Endothelial cell of umbilical vein (primary cell): ENCODE measurements at regions not wholly inside any gene's neighbourhood (a gene's known extent, or its start where the extent isn't known, plus 50 kb on each side); places are given as distances from the start of the nearest gene placed in this dataset.
"Not testable (repeated sequence)": the region's sequence is repeated elsewhere in the genome, so short reads cannot be mapped to it uniquely, and the experiment has no call there.

Experiments used
- BruUV-seq: library from RNA; stranded (reverse); fragments of 400-500 nt; replicated peaks from 2 replicates; lab custom pipeline; 2021; lab: Mats Ljungman, UMichigan
- CTCF ChIA-PET: fragments of 300-600, 350-600 bp; sonication (Branson Sonifier 250); formaldehyde crosslinking; loops from one replicate; lab custom pipeline; 2021; ENCODE audit warnings: antibody characterized with exemption, inconsistent platforms; lab: Charles Lee
- POLR2A ChIA-PET: fragments of 300-600, 350-600 bp; sonication (Branson Sonifier 250); formaldehyde crosslinking; loops from one replicate; lab custom pipeline; 2021; ENCODE audit warnings: antibody characterized with exemption, inconsistent platforms; lab: Charles Lee
- DNase-seq: peaks from one replicate; pipeline ENCODE4 v3.0.0-alpha.2; 2011; ENCODE audit warnings: low read depth, low spot score
- FAIRE-seq: peaks from 2 replicates; lab custom pipeline; 2011; peaks lifted over from hg19 to GRCh38; lab: Jason Lieb, UNC
- H2AFZ ChIP-seq: 2 replicates; pipeline ENCODE4 v1.6.0; 2012; ENCODE audit warnings: low read depth, low read length, control low read depth, inconsistent platforms
- H3K27ac ChIP-seq: 2 replicates; pipeline ENCODE4 v1.5.1; 2011; ENCODE audit warnings: low read depth, mild to moderate bottlenecking, control low read depth, low read length, moderate library complexity; ENCODE audit not compliant: insufficient read depth
- H3K27me3 ChIP-seq, 2 experiments: 2 replicates each; pipeline versions ENCODE4 v1.6.0 to v1.6.1; 2011; ENCODE audit warnings: low read length in 2 of 2, mixed read lengths in 1 of 2; ENCODE audit not compliant: control insufficient read depth in 2 of 2, insufficient read depth in 2 of 2
- H3K36me3 ChIP-seq, 2 experiments: 2 replicates in 1 of 2; 3 replicates in 1 of 2; pipeline ENCODE4 v1.5.1; 2011; ENCODE audit warnings: low read length in 2 of 2, mild to moderate bottlenecking in 1 of 2, moderate library complexity in 1 of 2; ENCODE audit not compliant: control insufficient read depth in 2 of 2, insufficient read depth in 2 of 2; ENCODE audit errors: extremely low read depth in 1 of 2
- H3K4me1 ChIP-seq: 3 replicates; pipeline ENCODE4 v1.5.1; 2011; ENCODE audit warnings: mild to moderate bottlenecking, low read length; ENCODE audit not compliant: control insufficient read depth, insufficient read depth; ENCODE audit errors: extremely low read depth
- H3K4me2 ChIP-seq: 2 replicates; pipeline ENCODE4 v1.6.1; 2011; ENCODE audit warnings: low read length, control low read depth, mixed read lengths; ENCODE audit not compliant: insufficient read depth
- H3K4me3 ChIP-seq, 3 experiments: fragments of 200-600 bp in 1 of 3; sonication (generic), shearing (Covaris generic) in 1 of 3; replicated peaks in 1 of 3; 2 replicates each; pipeline ENCODE4 v1.5.1; 2011 to 2016; ENCODE audit warnings: control low read depth in 3 of 3, low read length in 3 of 3, mild to moderate bottlenecking in 2 of 3, inconsistent platforms in 1 of 3, low read depth in 1 of 3, moderate library complexity in 1 of 3; ENCODE audit not compliant: insufficient read depth in 1 of 3
- H3K79me2 ChIP-seq: 2 replicates; pipeline ENCODE4 v1.6.0; 2012; ENCODE audit warnings: low read length, inconsistent platforms; ENCODE audit not compliant: control insufficient read depth, insufficient read depth
- H3K9ac ChIP-seq: replicated peaks from 2 replicates; pipeline ENCODE3; 2011; ENCODE audit warnings: low read length, control low read depth; ENCODE audit not compliant: insufficient read depth; ENCODE audit errors: extremely low read depth
- H3K9me1 ChIP-seq: replicated peaks from 3 replicates; pipeline ENCODE4 v1.6.0; 2011; ENCODE audit warnings: mild to moderate bottlenecking, low read length; ENCODE audit not compliant: control insufficient read depth, insufficient read depth; ENCODE audit errors: extremely low read depth
- H3K9me3 ChIP-seq: replicated peaks from 2 replicates; pipeline ENCODE4 v1.5.1; 2012; ENCODE audit warnings: low read length, inconsistent platforms; ENCODE audit not compliant: control insufficient read depth, insufficient read depth
- H4K20me1 ChIP-seq: replicated peaks from 2 replicates; pipeline ENCODE3; 2011; ENCODE audit warnings: mild to moderate bottlenecking, low read length; ENCODE audit not compliant: control insufficient read depth, insufficient read depth; ENCODE audit errors: extremely low read depth
- EZH2 ChIP-seq: IDR thresholded peaks from 2 replicates; pipeline ENCODE4 v1.6.1; 2012; ENCODE audit warnings: borderline replicate concordance, low read depth, mild to moderate bottlenecking, moderate library complexity, low read length, inconsistent platforms; ENCODE audit not compliant: severe bottlenecking
- JUN ChIP-seq: IDR thresholded peaks from 2 replicates; pipeline ENCODE4 v1.6.1; 2011; ENCODE audit warnings: borderline replicate concordance, low read depth; ENCODE audit not compliant: insufficient read length, insufficient read depth
- POLR2A ChIP-seq: IDR thresholded peaks from 2 replicates; pipeline ENCODE4 v1.6.1; 2012; ENCODE audit warnings: low read depth, mild to moderate bottlenecking, control low read depth, low read length
- POLR2AphosphoS5 ChIP-seq: IDR thresholded peaks from 2 replicates; pipeline ENCODE4 v1.6.1; 2012; ENCODE audit warnings: low read depth, mild to moderate bottlenecking, control low read depth, low read length, moderate library complexity; ENCODE audit not compliant: insufficient read depth
- dilution Hi-C: fragments of 300-500 bp; cut with MboI; formaldehyde crosslinking; loops from one replicate; pipeline ENCODE4 v1.15.0; 2019; ENCODE audit warnings: low sequenced_read_pairs; ENCODE audit not compliant: extremely low pct_ligation_motif_present
- intact Hi-C: fragments of 100-400 bp; cut with micrococcal nuclease; formaldehyde crosslinking; loops from one replicate; pipeline ENCODE4 v1.10.0; 2022
- TF ChIP-seq, protein P1 (sequence below): IDR thresholded peaks from 2 replicates; pipeline ENCODE4 v1.6.1; 2011; ENCODE audit not compliant: insufficient read depth, insufficient read length

DNA sequence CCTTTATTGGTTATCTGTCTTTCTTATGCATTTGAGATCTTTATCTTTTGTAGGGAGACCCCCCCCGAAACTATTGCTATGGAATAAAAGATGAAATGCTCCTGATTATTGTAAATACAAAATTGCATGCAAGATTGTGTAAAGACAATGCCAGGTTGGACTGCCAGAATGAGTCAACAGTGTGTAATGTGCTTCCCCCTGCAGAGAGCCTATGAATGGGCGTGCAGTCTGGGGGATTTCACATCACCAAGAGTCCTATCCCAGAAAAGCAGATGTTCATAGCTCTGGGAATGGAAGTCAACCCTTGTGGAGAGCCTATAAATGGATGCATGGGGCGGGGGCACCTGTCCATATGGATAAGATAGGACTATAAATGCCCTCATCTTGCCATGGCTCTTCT is 584.3 kb downstream of the NSUN3 start:
- dilution Hi-C loops, result no loop called here
- H4K20me1 ChIP-seq, result no peaks in the 10 kb centered on the region
- TF ChIP-seq EZH2 (no peak), JUN (no peak), POLR2AphosphoS5 (no peak), POLR2A (no peak)
- TF ChIP-seq, protein P1, sequence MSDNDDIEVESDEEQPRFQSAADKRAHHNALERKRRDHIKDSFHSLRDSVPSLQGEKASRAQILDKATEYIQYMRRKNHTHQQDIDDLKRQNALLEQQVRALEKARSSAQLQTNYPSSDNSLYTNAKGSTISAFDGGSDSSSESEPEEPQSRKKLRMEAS, result no peak
- H3K9me3 ChIP-seq, result no peaks in the 10 kb centered on the region
- no peak overlapping the region for H2AFZ ChIP-seq
- CTCF ChIA-PET, result no interaction called here
- H3K4me3 ChIP-seq, result no peak overlapping the region
- H3K27ac ChIP-seq, result no peak overlapping the region
- POLR2A ChIA-PET, result no interaction called here
- H3K79me2 ChIP-seq, result no peaks in the 10 kb centered on the region
- no peak for DNase-seq
- H3K36me3 ChIP-seq, result no peaks in the 10 kb centered on the region
- no peaks in the 10 kb centered on the region for H3K9me1 ChIP-seq
- H3K4me1 ChIP-seq, result no peaks in the 10 kb centered on the region
- no TSS peak for BruUV-seq
- intact Hi-C loops, result no loop called here
- H3K27me3 ChIP-seq, result no peaks in the 10 kb centered on the region
- no peak overlapping the region for H3K4me2 ChIP-seq
- H3K9ac ChIP-seq, result no peak overlapping the region
- FAIRE-seq, result no peak

DNA sequence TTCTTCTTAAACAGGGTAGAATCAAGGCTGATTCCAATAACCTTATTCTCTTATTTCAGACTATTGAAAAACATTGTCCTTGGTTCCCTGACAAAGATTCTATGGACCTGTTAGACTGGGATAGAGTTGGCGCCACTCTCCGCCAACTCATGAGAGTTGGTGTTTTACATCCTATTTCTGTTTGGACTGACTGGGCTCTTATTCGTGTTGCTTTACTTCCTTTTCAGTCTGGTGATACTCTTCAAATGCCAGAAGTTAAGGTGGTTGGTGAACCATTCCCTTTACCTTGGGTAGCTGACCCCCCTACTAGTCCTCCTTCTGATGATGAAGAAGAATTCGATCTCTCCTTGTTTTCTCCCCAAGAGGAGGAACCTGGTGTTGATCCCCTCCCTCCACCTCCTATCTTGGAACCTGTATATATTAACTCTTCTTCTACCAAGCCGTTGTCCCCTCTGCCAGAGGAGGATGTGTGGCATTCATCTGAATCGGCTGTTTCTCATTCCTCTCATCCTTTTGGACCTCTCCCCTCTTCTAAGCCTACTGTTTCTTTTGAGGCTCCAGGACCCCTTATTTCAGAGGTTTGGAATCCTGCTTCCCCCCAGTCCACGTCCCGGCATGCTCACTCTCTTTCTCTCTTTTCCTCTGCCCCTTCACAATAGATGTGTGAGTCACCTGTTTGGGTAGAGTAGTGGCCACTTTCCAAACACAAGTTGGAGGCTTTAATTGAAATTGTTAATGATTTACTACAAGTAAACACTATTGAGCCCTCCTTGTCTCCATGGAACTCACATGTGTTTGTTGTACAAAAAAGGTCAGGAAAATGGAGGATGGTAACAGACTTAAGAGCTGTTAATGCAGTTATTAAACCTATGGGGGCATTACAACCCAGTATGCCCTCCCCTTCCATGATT is 585.7 kb downstream of the NSUN3 start:
- FAIRE-seq, H3K36me3 ChIP-seq, BruUV-seq, dilution Hi-C loops, H3K4me1 ChIP-seq, H3K79me2 ChIP-seq, H4K20me1 ChIP-seq, DNase-seq, CTCF ChIA-PET, H3K27me3 ChIP-seq, H2AFZ ChIP-seq, intact Hi-C loops, H3K27ac ChIP-seq, H3K9me1 ChIP-seq, H3K9ac ChIP-seq, POLR2A ChIA-PET, H3K4me3 ChIP-seq, H3K9me3 ChIP-seq, H3K4me2 ChIP-seq: not testable (repeated sequence)
